GM12874 (cell line): ENCODE measurements at regions not wholly inside any gene's neighbourhood (a gene's known extent, or its start where the extent isn't known, plus 50 kb on each side); places are given as distances from the start of the nearest gene placed in this dataset.

Source experiments
- CTCF ChIP-seq: IDR thresholded peaks from 2 replicates; pipeline ENCODE4 v1.5.1; 2011; ENCODE audit warnings: low read depth, mild to moderate bottlenecking, control low read depth, low read length, moderate library complexity; ENCODE audit not compliant: insufficient read depth

- TF ChIP-seq CTCF: no peak
These were observed 462.4 kb downstream of the BRD1 start for GRCh38 chr22:49365191-49365837.

- TF ChIP-seq CTCF: no peak
These were observed 463.3 kb downstream of the BRD1 start for GRCh38 chr22:49364398-49364797.

DNA sequence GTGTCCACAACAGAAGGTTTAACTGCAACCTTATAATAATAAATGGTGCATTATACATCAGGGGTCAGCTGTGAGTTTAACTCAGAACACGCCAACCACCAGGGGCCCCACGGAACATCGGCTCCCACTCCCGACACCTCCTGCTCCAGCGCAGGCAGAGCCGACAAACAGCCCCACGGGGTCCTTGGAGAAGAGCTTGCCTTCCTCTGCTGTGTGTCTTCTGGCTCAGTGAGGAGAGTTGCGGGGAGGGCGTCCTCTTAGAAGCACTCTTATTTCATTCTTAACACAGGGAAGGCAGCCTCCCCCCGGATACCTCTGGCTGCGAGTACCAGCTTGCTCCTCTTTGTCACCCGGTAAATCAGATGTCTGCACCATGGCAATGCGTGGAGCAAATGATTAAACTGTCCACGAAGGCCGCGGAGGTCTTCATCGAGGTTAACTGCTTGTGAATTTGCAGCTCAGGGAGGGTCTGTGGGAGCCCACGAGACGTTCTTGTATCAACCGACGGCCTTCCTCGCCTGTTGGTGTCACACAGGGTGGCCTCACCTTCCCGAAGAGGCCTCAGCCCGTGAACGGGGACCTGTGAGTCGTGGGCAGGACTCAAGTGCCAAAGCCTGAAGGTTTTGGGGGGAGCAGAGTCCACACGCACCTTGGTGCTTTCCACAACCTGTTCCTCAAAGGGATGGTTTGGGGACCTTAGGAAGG, 464.0 kb downstream of the BRD1 start:
- no peak for TF ChIP-seq CTCF

DNA sequence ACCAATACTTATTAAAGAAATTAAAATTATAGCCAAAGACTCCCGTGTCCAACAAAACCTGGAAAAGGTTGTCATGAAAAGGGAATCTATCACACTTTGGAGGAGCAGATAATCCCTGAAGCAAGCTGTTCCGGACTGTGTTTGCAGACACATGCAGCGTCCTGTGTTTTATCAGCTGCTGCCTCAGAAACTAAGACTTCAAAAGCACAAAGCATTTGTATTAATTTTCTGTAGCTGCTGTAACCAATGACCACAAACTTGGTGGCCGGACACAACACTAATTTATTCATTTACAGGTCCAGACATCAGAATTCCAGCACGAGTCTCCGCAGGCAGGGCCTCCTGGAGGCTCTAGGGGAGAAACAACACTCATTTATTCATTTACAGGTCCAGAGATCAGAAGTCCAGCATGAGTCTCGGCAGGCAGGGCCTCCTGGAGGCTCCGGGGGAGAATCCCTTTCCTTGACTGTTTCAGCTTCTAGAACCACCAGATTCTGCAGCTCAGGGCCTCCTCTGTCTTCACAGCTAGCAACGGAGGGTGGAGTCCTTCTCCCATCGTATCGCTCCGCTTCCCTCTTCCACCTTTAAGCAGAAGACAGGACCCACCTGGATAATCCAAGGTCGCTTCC, 465.3 kb downstream of the BRD1 start:
- TF ChIP-seq CTCF: no peak

DNA sequence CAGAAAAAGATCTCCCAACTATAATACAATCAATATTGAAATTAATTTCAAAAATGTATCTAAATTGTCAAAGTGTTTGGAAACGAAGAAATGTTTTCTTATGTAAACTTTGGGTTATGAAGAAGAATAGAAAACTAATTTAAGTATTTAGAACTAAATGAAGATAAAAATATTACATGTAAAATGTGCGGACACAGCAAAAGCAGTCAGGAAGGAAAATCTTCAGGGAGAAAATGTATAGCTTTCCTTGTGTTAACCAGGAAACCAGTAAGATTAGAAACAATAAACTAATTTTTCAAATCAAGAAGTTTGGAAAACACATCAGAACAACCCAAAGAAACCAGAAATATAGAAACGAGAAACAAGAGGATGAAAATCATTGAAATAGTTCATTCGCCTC, 466.5 kb downstream of the BRD1 start:
- no peak for TF ChIP-seq CTCF

- no peak for TF ChIP-seq CTCF
These were observed 466.9 kb downstream of the BRD1 start for GRCh38 chr22:49360746-49361145.

DNA sequence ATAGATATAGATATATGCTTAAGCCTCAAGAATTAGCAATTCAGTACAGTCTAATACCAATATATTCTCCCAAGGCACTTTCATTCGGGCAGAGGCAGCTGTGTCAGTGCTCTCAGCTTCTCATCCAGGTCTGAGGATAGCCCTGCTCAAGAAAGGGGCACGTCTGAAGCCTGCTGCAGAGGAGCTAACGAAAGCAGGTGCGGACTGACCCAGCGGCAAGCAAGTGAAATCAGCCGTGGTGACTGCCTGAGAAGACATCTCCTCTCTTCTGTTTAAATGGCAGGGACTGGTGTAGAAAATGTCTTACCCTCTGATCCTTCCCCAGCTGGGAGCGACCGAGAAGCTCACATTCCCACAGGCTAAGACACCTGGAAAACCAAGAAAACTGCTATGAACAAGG, 468.6 kb downstream of the BRD1 start:
- no peak for TF ChIP-seq CTCF
